Liver (tissue), 7 donors: ENCODE measurements at regions not wholly inside any gene's neighbourhood (a gene's known extent, or its start where the extent isn't known, plus 50 kb on each side); places are given as distances from the start of the nearest gene placed in this dataset.

Experiments
- DNase-seq: peaks from one replicate; pipeline ENCODE4 v3.0.0-alpha.2; 2017; ENCODE audit warnings: low spot score
- H3K27ac ChIP-seq, 2 donors: one replicate each; pipeline ENCODE4 v1.7.0; 2013; ENCODE audit warnings: inconsistent platforms in 2 of 2, low read length in 2 of 2, control low read depth in 1 of 2, low read depth in 1 of 2, mild to moderate bottlenecking in 1 of 2
- H3K27me3 ChIP-seq, 4 donors: one replicate each; pipeline versions ENCODE4 v1.6.1 to v1.7.0; 2013; ENCODE audit warnings: low read length in 3 of 4, inconsistent platforms in 1 of 4, mild to moderate bottlenecking in 1 of 4, moderate library complexity in 1 of 4; ENCODE audit not compliant: control insufficient read depth in 4 of 4, insufficient read depth in 4 of 4
- H3K36me3 ChIP-seq, 4 donors: one replicate each; pipeline versions ENCODE4 v1.6.1 to v1.7.0; 2013; ENCODE audit warnings: low read length in 3 of 4, mild to moderate bottlenecking in 3 of 4, low read depth in 1 of 4, moderate library complexity in 1 of 4; ENCODE audit not compliant: control insufficient read depth in 4 of 4, insufficient read depth in 3 of 4
- H3K4me1 ChIP-seq, 4 donors: one replicate each; pipeline versions ENCODE4 v1.6.1 to v1.7.0; 2013; ENCODE audit warnings: low read length in 3 of 4, mild to moderate bottlenecking in 3 of 4, moderate library complexity in 1 of 4; ENCODE audit not compliant: control insufficient read depth in 4 of 4, insufficient read depth in 4 of 4
- H3K4me3 ChIP-seq, 3 donors: one replicate each; pipeline versions ENCODE4 v1.6.1 to v1.7.0; 2013; ENCODE audit warnings: low read length in 3 of 3, control low read depth in 1 of 3, low read depth in 1 of 3, mild to moderate bottlenecking in 1 of 3
- H3K9ac ChIP-seq, 2 donors: one replicate each; pipeline ENCODE4 v1.7.0; 2013; ENCODE audit warnings: low read length in 2 of 2, mild to moderate bottlenecking in 2 of 2, moderate library complexity in 2 of 2, control low read depth in 1 of 2, low read depth in 1 of 2
- H3K9me3 ChIP-seq, 4 donors: one replicate each; pipeline versions ENCODE4 v1.6.1 to v1.7.0; 2013; ENCODE audit warnings: low read length in 3 of 4; ENCODE audit not compliant: control insufficient read depth in 4 of 4
- FOXA1 ChIP-seq: IDR thresholded peaks from 2 replicates; pipeline ENCODE4 v1.6.1; 2016; ENCODE audit warnings: antibody characterized with exemption
- FOXA2 ChIP-seq: IDR thresholded peaks from 2 replicates; pipeline ENCODE4 v1.6.1; 2016; ENCODE audit warnings: antibody characterized with exemption
- GABPA ChIP-seq, 2 donors: IDR thresholded peaks in 1 of 2; conservative IDR thresholded peaks in 1 of 2; 2 replicates each; pipeline ENCODE4 v1.6.1; 2016; ENCODE audit warnings: antibody characterized with exemption in 2 of 2, mild to moderate bottlenecking in 1 of 2, moderate library complexity in 1 of 2
- HNF4A ChIP-seq, 2 donors: conservative IDR thresholded peaks; 2 replicates each; pipeline ENCODE4 v1.6.1; 2016; ENCODE audit warnings: antibody characterized with exemption in 2 of 2, mild to moderate bottlenecking in 2 of 2
- HNF4G ChIP-seq: IDR thresholded peaks from 2 replicates; pipeline ENCODE4 v1.6.1; 2016; ENCODE audit warnings: antibody characterized with exemption
- JUND ChIP-seq, 2 donors: IDR thresholded peaks; 2 replicates each; pipeline ENCODE4 v1.6.1; 2016; ENCODE audit warnings: antibody characterized with exemption in 2 of 2
- RAD21 ChIP-seq, 2 donors: IDR thresholded peaks; 2 replicates each; pipeline ENCODE4 v1.6.1; 2016; ENCODE audit warnings: antibody characterized with exemption in 2 of 2, mild to moderate bottlenecking in 2 of 2
- RXRA ChIP-seq, 2 donors: IDR thresholded peaks; 2 replicates each; pipeline ENCODE4 v1.6.1; 2017 to 2018; ENCODE audit warnings: antibody characterized with exemption in 2 of 2, mild to moderate bottlenecking in 1 of 2
- SP1 ChIP-seq: IDR thresholded peaks from 2 replicates; pipeline ENCODE4 v1.6.1; 2018; ENCODE audit warnings: antibody characterized with exemption, mild to moderate bottlenecking
- TAF1 ChIP-seq: conservative IDR thresholded peaks from 2 replicates; pipeline ENCODE4 v1.6.1; 2016; ENCODE audit warnings: antibody characterized with exemption, mild to moderate bottlenecking
- YY1 ChIP-seq: IDR thresholded peaks from 2 replicates; pipeline ENCODE4 v1.6.1; 2016; ENCODE audit warnings: antibody characterized with exemption, mild to moderate bottlenecking
- WGBS: extraction: QIAGEN DNeasy Blood & Tissue Kit; methylation state at CpG from one replicate; pipeline ENCODE4 v1.1.7; 2013; 5-methylcytosine and 5-hydroxymethylcytosine counted together
- TF ChIP-seq, protein P1 (sequence below): IDR thresholded peaks from 2 replicates; pipeline ENCODE4 v1.6.1; 2016; ENCODE audit warnings: antibody characterized with exemption
- TF ChIP-seq, protein P2 (sequence below): IDR thresholded peaks from 2 replicates; pipeline ENCODE4 v1.6.1; 2016; ENCODE audit warnings: antibody characterized with exemption
- TF ChIP-seq, protein P3 (sequence below): IDR thresholded peaks from 2 replicates; pipeline ENCODE4 v1.6.1; 2016; ENCODE audit warnings: antibody characterized with exemption
- TF ChIP-seq, protein P4 (sequence below): IDR thresholded peaks from 2 replicates; pipeline ENCODE4 v1.6.1; 2016; ENCODE audit warnings: antibody characterized with exemption, mild to moderate bottlenecking
- donor health status: healthy.
- donor health status: healthy.
- donor health status: healthy.
- donor health status: healthy.

DNA sequence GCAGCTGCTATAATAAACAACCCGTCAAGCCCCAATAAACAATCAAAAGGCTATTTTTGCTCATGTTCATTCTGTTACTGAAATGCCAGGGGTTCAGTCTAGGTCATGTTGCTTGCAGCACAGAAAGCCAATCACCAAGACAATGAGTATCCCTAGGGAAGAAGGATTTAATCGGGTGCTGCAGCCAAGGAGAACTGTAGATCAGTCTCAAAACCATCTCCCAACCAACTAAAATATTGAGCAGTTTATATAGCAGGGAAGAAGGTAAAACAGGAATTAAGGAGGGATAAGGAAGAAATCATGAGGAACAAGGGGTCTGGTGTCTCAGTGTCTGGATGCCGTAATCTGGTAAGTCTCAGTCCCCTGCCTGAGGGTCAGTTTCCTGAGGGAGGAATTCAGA lies 169.5 kb downstream of the BLID start:
- Histone ChIP-seq H3K4me1 (no peaks in the 10 kb centered on the region), H3K36me3 (no peaks in the 10 kb centered on the region), H3K9me3 (no peaks in the 10 kb centered on the region), H3K27me3 (no peaks in the 10 kb centered on the region), H3K9ac (no peak overlapping the region), H3K27ac (no peak overlapping the region), H3K4me3 (no peak overlapping the region)
- 94% methylated on average over 3 of the region's 3 CpGs for WGBS
- no peak for DNase-seq
- TF ChIP-seq HNF4A (conservative IDR thresholded peaks at IDR 0.05), result no peak
- TF ChIP-seq, protein P1, sequence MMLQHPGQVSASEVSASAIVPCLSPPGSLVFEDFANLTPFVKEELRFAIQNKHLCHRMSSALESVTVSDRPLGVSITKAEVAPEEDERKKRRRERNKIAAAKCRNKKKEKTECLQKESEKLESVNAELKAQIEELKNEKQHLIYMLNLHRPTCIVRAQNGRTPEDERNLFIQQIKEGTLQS, result no peak
- TF ChIP-seq, protein P2, sequence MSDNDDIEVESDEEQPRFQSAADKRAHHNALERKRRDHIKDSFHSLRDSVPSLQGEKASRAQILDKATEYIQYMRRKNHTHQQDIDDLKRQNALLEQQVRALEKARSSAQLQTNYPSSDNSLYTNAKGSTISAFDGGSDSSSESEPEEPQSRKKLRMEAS, result no peak
- TF ChIP-seq, protein P3, sequence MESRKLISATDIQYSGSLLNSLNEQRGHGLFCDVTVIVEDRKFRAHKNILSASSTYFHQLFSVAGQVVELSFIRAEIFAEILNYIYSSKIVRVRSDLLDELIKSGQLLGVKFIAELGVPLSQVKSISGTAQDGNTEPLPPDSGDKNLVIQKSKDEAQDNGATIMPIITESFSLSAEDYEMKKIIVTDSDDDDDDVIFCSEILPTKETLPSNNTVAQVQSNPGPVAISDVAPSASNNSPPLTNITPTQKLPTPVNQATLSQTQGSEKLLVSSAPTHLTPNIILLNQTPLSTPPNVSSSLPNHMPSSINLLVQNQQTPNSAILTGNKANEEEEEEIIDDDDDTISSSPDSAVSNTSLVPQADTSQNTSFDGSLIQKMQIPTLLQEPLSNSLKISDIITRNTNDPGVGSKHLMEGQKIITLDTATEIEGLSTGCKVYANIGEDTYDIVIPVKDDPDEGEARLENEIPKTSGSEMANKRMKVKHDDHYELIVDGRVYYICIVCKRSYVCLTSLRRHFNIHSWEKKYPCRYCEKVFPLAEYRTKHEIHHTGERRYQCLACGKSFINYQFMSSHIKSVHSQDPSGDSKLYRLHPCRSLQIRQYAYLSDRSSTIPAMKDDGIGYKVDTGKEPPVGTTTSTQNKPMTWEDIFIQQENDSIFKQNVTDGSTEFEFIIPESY, result no peak
- no peak for TF ChIP-seq YY1
- TF ChIP-seq SP1, result no peak
- no peak for TF ChIP-seq HNF4G
- no peak for TF ChIP-seq RXRA (IDR thresholded peaks at IDR 0.05)
- no peak for TF ChIP-seq GABPA (IDR thresholded peaks at IDR 0.05 in 1 of 2, conservative IDR thresholded peaks at IDR 0.05 in 1 of 2)

DNA sequence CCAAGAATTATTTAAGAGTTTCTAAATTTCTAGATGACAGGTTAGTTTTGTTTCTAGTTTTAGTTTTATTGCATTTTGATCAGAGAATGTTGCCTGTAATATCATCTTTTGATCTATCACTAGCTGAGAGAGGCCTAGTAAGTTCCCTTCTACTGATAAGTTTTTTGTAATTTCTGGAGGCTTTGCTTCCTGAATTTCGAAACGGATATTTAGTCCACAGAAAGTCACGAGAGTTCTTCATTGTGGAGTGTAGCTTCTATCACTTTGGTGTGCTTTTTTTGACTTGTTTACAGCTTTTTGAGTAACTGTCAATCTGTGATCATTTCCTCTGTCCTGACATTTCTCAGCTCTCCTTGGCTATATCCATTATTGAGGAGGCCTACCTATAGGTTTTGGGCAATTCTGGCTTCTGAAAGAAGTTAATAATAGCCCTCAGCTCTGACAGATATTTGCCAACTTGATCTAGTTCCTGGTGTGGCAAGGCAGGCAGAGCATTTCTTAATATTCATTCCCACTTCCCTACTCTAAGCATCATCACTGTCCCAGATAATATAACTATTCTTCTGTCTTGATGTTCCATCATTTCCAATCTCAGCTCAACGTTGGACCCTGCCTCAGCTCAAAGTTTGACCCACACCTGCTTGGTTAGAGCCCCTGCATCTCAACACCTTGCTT lies 171.3 kb downstream of the BLID start:
- Histone ChIP-seq H3K9ac (no peak overlapping the region), H3K9me3 (no peaks in the 10 kb centered on the region), H3K36me3 (no peaks in the 10 kb centered on the region), H3K27me3 (no peaks in the 10 kb centered on the region), H3K4me3 (no peak overlapping the region), H3K27ac (no peak overlapping the region), H3K4me1 (no peaks in the 10 kb centered on the region)
- DNase-seq, result no peak
- TF ChIP-seq, protein P4, sequence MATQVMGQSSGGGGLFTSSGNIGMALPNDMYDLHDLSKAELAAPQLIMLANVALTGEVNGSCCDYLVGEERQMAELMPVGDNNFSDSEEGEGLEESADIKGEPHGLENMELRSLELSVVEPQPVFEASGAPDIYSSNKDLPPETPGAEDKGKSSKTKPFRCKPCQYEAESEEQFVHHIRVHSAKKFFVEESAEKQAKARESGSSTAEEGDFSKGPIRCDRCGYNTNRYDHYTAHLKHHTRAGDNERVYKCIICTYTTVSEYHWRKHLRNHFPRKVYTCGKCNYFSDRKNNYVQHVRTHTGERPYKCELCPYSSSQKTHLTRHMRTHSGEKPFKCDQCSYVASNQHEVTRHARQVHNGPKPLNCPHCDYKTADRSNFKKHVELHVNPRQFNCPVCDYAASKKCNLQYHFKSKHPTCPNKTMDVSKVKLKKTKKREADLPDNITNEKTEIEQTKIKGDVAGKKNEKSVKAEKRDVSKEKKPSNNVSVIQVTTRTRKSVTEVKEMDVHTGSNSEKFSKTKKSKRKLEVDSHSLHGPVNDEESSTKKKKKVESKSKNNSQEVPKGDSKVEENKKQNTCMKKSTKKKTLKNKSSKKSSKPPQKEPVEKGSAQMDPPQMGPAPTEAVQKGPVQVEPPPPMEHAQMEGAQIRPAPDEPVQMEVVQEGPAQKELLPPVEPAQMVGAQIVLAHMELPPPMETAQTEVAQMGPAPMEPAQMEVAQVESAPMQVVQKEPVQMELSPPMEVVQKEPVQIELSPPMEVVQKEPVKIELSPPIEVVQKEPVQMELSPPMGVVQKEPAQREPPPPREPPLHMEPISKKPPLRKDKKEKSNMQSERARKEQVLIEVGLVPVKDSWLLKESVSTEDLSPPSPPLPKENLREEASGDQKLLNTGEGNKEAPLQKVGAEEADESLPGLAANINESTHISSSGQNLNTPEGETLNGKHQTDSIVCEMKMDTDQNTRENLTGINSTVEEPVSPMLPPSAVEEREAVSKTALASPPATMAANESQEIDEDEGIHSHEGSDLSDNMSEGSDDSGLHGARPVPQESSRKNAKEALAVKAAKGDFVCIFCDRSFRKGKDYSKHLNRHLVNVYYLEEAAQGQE, result no peak
- TF ChIP-seq HNF4G (no peak), RAD21 (IDR thresholded peaks at IDR 0.05) (no peak), TAF1 (no peak), GABPA (IDR thresholded peaks at IDR 0.05 in 1 of 2, conservative IDR thresholded peaks at IDR 0.05 in 1 of 2) (no peak), RXRA (IDR thresholded peaks at IDR 0.05) (no peak), FOXA1 (no peak), HNF4A (conservative IDR thresholded peaks at IDR 0.05) (no peak), JUND (IDR thresholded peaks at IDR 0.05) (no peak), YY1 (no peak), FOXA2 (no peak)
- TF ChIP-seq, protein P2, result no peak
- TF ChIP-seq, protein P3, result no peak
- WGBS, result 24% methylated on average over 4 of the region's 4 CpGs
